ENCODE measurements at regions not wholly inside any gene's neighbourhood (a gene's known extent, or its start where the extent isn't known, plus 50 kb on each side); places are given as distances from the start of the nearest gene placed in this dataset.

- POLR2A ChIA-PET = no interaction called here
- CTCF ChIA-PET (ENCODE audit: low intra/inter-chr PET ratio) = no interaction called here
- ATAC-seq = no peak
- Histone ChIP-seq H3K79me2 (ENCODE audit: control insufficient read depth, insufficient read depth, low read length) (no peaks in the 10 kb centered on the region), H3K4me3 (no peak overlapping the region), H3K27ac (ENCODE audit: extremely low read depth, low read depth, low read length) (no peak overlapping the region), H3K9me1 (ENCODE audit: control insufficient read depth, insufficient read depth, low read length) (no peaks in the 10 kb centered on the region), H3K36me3 (ENCODE audit: control insufficient read depth, insufficient read depth, low read length) (no peaks in the 10 kb centered on the region), H3K27me3 (ENCODE audit: control insufficient read depth in 2 of 2, insufficient read depth in 2 of 2, low read length in 2 of 2) (no peaks in the 10 kb centered on the region), H2AFZ (ENCODE audit: low read depth, low read length) (no peak overlapping the region), H4K20me1 (replicated peaks; ENCODE audit: control insufficient read depth, insufficient read depth, low read length) (no peaks in the 10 kb centered on the region), H3K4me1 (replicated peaks in 1 of 2; ENCODE audit: control insufficient read depth in 2 of 2, insufficient read depth in 2 of 2, low read length in 2 of 2) (no peaks in the 10 kb centered on the region), H3K9me3 (replicated peaks; ENCODE audit: control insufficient read depth, insufficient read depth, low read depth, low read length) (no peaks in the 10 kb centered on the region), H3K4me2 (ENCODE audit: insufficient read depth, low read length) (no peak overlapping the region), H3K9ac (ENCODE audit: insufficient read depth in 1 of 2, low read depth in 2 of 2, low read length in 2 of 2) (no peak overlapping the region)
- WGBS (ENCODE audit: insufficient coverage, low coverage, missing lambda C conversion rate) = 0% methylated on average over 2 of the region's 2 CpGs
- no TSS peak for BruUV-seq (replicated peaks)
- in situ Hi-C loops (cut with MboI) (no loop called here), intact Hi-C loops (cut with micrococcal nuclease) (no loop called here)
- no peak for FAIRE-seq
- DNase-seq (ENCODE audit: extremely low read depth in 1 of 4, low spot score in 3 of 4) = no peak
- TF ChIP-seq JUND (IDR thresholded peaks at IDR 0.05; ENCODE audit: borderline replicate concordance, low read depth, low read length) (no peak), JUND (tag; IDR thresholded peaks at IDR 0.05; ENCODE audit: borderline replicate concordance, low read depth, low read length) (no peak), GABPA (tag; conservative IDR thresholded peaks at IDR 0.05; ENCODE audit: low read depth) (no peak), CHCHD3 (CRISPR knock-in tag; IDR thresholded peaks at IDR 0.05) (no peak), CREB3 (tag; conservative IDR thresholded peaks at IDR 0.05; ENCODE audit: low read depth) (no peak), E2F6 (IDR thresholded peaks at IDR 0.05; ENCODE audit: borderline replicate concordance in 1 of 2, extremely low read depth in 1 of 2, insufficient read depth in 1 of 2, insufficient read length in 1 of 2, low read depth in 1 of 2, low read length in 1 of 2, poor library complexity in 1 of 2, severe bottlenecking in 1 of 2) (no peak), RCOR1 (IDR thresholded peaks at IDR 0.05; ENCODE audit: borderline replicate concordance in 1 of 2, low read depth in 2 of 2, low read length in 2 of 2) (no peak)
- TF ChIP-seq, protein P1, sequence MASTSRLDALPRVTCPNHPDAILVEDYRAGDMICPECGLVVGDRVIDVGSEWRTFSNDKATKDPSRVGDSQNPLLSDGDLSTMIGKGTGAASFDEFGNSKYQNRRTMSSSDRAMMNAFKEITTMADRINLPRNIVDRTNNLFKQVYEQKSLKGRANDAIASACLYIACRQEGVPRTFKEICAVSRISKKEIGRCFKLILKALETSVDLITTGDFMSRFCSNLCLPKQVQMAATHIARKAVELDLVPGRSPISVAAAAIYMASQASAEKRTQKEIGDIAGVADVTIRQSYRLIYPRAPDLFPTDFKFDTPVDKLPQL (IDR thresholded peaks at IDR 0.05; ENCODE audit: extremely low read depth, insufficient read length) = no peak
- TF ChIP-seq, protein P2, sequence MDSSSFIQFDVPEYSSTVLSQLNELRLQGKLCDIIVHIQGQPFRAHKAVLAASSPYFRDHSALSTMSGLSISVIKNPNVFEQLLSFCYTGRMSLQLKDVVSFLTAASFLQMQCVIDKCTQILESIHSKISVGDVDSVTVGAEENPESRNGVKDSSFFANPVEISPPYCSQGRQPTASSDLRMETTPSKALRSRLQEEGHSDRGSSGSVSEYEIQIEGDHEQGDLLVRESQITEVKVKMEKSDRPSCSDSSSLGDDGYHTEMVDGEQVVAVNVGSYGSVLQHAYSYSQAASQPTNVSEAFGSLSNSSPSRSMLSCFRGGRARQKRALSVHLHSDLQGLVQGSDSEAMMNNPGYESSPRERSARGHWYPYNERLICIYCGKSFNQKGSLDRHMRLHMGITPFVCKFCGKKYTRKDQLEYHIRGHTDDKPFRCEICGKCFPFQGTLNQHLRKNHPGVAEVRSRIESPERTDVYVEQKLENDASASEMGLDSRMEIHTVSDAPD (CRISPR knock-in tag; IDR thresholded peaks at IDR 0.05) = no peak
- TF ChIP-seq, protein P3, sequence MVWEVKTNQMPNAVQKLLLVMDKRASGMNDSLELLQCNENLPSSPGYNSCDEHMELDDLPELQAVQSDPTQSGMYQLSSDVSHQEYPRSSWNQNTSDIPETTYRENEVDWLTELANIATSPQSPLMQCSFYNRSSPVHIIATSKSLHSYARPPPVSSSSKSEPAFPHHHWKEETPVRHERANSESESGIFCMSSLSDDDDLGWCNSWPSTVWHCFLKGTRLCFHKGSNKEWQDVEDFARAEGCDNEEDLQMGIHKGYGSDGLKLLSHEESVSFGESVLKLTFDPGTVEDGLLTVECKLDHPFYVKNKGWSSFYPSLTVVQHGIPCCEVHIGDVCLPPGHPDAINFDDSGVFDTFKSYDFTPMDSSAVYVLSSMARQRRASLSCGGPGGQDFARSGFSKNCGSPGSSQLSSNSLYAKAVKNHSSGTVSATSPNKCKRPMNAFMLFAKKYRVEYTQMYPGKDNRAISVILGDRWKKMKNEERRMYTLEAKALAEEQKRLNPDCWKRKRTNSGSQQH (CRISPR knock-in tag; IDR thresholded peaks at IDR 0.05) = no peak
These were observed 1214.6 kb downstream of the CDH8 start for GRCh38 chr16:60821661-60822060.
